ENCODE measurements at regions not wholly inside any gene's neighbourhood (a gene's known extent, or its start where the extent isn't known, plus 50 kb on each side); places are given as distances from the start of the nearest gene placed in this dataset.

GRCh38 chr5:10857338-10857733 lies 96.3 kb upstream of the DAP start:
- Histone ChIP-seq H3K9me3 (ENCODE audit: low read depth) (no peaks in the 10 kb centered on the region), H3K27ac (no peak overlapping the region), H3K4me3 (peak overlapping the region; percentile 13), H3K27me3 (peaks cover 3% of the 10 kb centered on the region), H3K4me1 (ENCODE audit: low read depth) (peaks cover 10% of the 10 kb centered on the region), H3K36me3 (no peaks in the 10 kb centered on the region)
- peak in 1 of 2 donors; percentile 18 for DNase-seq (ENCODE audit: low read depth in 1 of 2, low spot score in 1 of 2)
- no peak for TF ChIP-seq CTCF (IDR thresholded peaks at IDR 0.05; ENCODE audit: low read depth, low read length)

DNA sequence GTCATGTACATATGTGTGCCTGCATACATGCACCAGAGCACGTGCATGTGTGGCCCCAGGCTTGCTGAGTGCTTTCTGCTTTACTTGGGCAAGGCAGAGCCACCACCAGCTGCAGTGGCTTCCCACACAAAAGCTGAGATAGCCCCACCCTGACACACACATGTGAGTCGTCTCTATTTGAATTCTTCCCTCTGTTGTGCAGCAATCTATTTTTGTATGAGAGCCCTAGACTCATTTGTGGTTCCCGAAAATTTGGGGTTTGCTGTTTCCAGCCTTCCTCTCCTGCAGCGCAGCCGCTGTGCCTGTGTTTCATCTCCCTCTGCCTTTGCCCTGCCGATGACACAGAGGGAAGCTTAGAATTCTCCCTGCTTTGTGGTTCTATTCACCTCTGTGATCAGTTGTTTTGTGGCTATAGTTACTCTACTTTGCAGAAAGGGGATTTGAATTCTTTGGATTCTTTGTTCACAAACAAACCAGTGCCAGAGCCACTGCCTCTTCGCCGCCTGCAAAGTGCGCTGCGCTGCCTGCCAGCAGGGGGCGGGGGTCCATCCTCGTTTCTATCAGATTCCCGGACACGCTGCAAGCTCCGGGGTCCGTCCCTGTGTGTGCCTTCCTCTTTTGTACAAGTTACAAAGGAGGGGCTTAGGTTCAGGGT lies 95.8 kb upstream of the DAP start:
- peak overlapping the region; percentile 37 for H3K27ac ChIP-seq
- H3K4me1 ChIP-seq (ENCODE audit: low read depth) = peaks cover 10% of the 10 kb centered on the region
- H3K4me3 ChIP-seq = peak overlapping the region; percentile 13
- peaks cover 3% of the 10 kb centered on the region for H3K27me3 ChIP-seq
- DNase-seq (ENCODE audit: low read depth in 1 of 2, low spot score in 1 of 2) = peak; percentile 53 to 83
- H3K36me3 ChIP-seq = no peaks in the 10 kb centered on the region
- TF ChIP-seq CTCF (IDR thresholded peaks at IDR 0.05; ENCODE audit: low read depth, low read length) = peak; percentile 96
- no peaks in the 10 kb centered on the region for H3K9me3 ChIP-seq (ENCODE audit: low read depth)

DNA sequence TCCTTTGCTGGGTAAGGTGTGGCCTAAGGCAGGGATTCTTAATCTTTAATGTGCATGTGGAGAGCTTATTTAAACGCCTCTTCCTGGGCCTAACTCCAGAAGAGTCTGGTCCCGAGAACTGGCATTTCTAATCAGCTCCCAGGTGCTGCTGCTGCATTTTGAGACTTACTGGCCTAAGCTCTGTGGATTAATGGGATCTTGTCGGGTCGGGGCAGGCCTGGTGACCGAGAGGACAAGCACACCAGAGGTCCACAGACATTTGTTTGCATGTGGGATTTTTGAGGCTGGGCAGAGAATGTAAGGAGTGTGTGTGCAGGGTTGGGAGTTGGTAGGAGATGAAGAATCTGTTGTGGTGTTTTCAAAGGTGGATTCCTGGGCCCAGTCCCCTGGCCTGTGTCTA lies 95.0 kb upstream of the DAP start:
- Histone ChIP-seq H3K27ac (no peak overlapping the region), H3K4me3 (no peak overlapping the region), H3K27me3 (peaks cover 3% of the 10 kb centered on the region), H3K36me3 (no peaks in the 10 kb centered on the region), H3K4me1 (ENCODE audit: low read depth) (peaks cover 10% of the 10 kb centered on the region), H3K9me3 (ENCODE audit: low read depth) (no peaks in the 10 kb centered on the region)
- no peak for TF ChIP-seq CTCF (IDR thresholded peaks at IDR 0.05; ENCODE audit: low read depth, low read length)
- DNase-seq (ENCODE audit: low read depth in 1 of 2, low spot score in 1 of 2) = no peak

- Histone ChIP-seq H3K4me3 (no peak overlapping the region), H3K36me3 (no peaks in the 10 kb centered on the region), H3K27me3 (peaks cover 3% of the 10 kb centered on the region), H3K9me3 (ENCODE audit: low read depth) (no peaks in the 10 kb centered on the region), H3K27ac (no peak overlapping the region), H3K4me1 (ENCODE audit: low read depth) (peaks cover 10% of the 10 kb centered on the region)
- DNase-seq (ENCODE audit: low read depth in 1 of 2, low spot score in 1 of 2) = peak in 1 of 2 donors; percentile 17
- no peak for TF ChIP-seq CTCF (IDR thresholded peaks at IDR 0.05; ENCODE audit: low read depth, low read length)
These were observed 93.7 kb upstream of the DAP start for GRCh38 chr5:10854506-10855277.

DNA sequence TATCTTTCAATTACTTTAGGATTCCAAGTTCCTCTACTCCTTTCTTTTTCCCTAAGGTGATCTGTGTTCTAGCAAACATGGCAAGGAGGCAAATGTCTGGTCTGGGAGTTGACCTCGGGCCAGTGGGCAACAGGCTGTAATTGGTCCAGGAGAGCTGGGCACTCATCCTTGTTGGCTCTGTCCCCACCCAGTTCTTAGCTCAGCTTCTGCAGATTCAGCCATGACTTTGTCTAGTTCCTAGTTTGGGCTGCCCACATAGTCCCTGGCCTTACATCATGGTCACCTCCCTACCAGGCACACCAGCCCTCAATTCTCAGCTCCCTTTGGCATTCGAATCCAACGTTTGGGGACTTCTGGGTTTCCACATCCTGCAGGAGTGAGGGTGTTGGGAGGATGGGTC lies 92.1 kb upstream of the DAP start:
- no peak for TF ChIP-seq CTCF (IDR thresholded peaks at IDR 0.05; ENCODE audit: low read depth, low read length)
- no peak for DNase-seq (ENCODE audit: low read depth in 1 of 2, low spot score in 1 of 2)
- Histone ChIP-seq H3K9me3 (ENCODE audit: low read depth) (no peaks in the 10 kb centered on the region), H3K4me1 (ENCODE audit: low read depth) (peaks cover 10% of the 10 kb centered on the region), H3K27ac (no peak overlapping the region), H3K36me3 (no peaks in the 10 kb centered on the region), H3K27me3 (no peaks in the 10 kb centered on the region), H3K4me3 (no peak overlapping the region)
